Pancreas (tissue), 10 donors: ENCODE measurements at regions not wholly inside any gene's neighbourhood (a gene's known extent, or its start where the extent isn't known, plus 50 kb on each side); places are given as distances from the start of the nearest gene placed in this dataset.

Experiments used
- ATAC-seq, 4 donors: fragments of 200-7000 bp; cut with Tn5 transposase; one replicate each; pipeline versions ENCODE4 v1.8.0 to v1.9.1; 2020; ENCODE audit warnings: mild to moderate bottlenecking in 4 of 4, moderate library complexity in 4 of 4
- DNase-seq, 6 donors: peaks; one replicate each; pipeline ENCODE4 v3.0.0-alpha.2; 2020
- FAIRE-seq: peaks from 2 replicates; lab custom pipeline; 2012; peaks lifted over from hg19 to GRCh38; lab: Jason Lieb, UNC
- H3K27ac ChIP-seq, 4 donors: fragments of 200-600 bp; sonication (generic); 1 replicate in 3 of 4; 2 replicates in 1 of 4; pipeline versions ENCODE4 v1.5.0 to v1.8.0; 2020
- H3K27me3 ChIP-seq, 4 donors: fragments of 200-600 bp; one replicate each; pipeline ENCODE4 v1.8.0; 2021
- H3K36me3 ChIP-seq, 3 donors: fragments of 200-600 bp; sonication (generic) in 1 of 3; one replicate each; pipeline versions ENCODE4 v1.5.0 to v1.8.0; 2020 to 2021
- H3K4me1 ChIP-seq, 3 donors: fragments of 200-600 bp; one replicate each; pipeline ENCODE4 v1.8.0; 2021
- H3K4me3 ChIP-seq, 4 donors: fragments of 200-600 bp; sonication (generic) in 2 of 4; one replicate each; pipeline versions ENCODE4 v1.5.0 to v1.8.0; 2020 to 2021
- H3K9me3 ChIP-seq, 4 donors: fragments of 200-600 bp; one replicate each; pipeline ENCODE4 v1.8.0; 2021
- WGBS, 2 donors: extraction: QIAGEN DNeasy Blood & Tissue Kit; methylation state at CpG; one replicate each; pipeline ENCODE4 v1.1.7; 2013; 5-methylcytosine and 5-hydroxymethylcytosine counted together
- intact Hi-C, 3 donors: fragments of 100-400 bp; cut with DNase I; formaldehyde crosslinking; loops; one replicate each; pipeline versions ENCODE4 v1.11.1 to v1.14.2; 2022
- TF ChIP-seq, protein P1 (sequence below), 4 donors: fragments of 200-600 bp; sonication (generic) in 3 of 4; IDR thresholded peaks; one replicate each; pipeline versions ENCODE4 v1.5.0 to v1.8.0; 2021; ENCODE audit warnings: antibody characterized with exemption in 4 of 4
- donor health status: healthy with polysubstance abuse.
- donor health status: DM: no; HTN: no; CAD: no; lungs with moderate emphysema.
- donor health status: DM: no; HTN: no; CAD: no.
- donor health status: control.
- donor health status: control.
- donor health status: Bipolar disorder and iron deficiency.
- donor health status: DM: yes; HTN: yes; CAD: no.
- donor health status: DM: no; HTN: no; CAD: no.
- donor health status: DM: no; HTN: no; CAD: no.
- donor health status: DM: yes; HTN: yes; CAD: no.

DNA sequence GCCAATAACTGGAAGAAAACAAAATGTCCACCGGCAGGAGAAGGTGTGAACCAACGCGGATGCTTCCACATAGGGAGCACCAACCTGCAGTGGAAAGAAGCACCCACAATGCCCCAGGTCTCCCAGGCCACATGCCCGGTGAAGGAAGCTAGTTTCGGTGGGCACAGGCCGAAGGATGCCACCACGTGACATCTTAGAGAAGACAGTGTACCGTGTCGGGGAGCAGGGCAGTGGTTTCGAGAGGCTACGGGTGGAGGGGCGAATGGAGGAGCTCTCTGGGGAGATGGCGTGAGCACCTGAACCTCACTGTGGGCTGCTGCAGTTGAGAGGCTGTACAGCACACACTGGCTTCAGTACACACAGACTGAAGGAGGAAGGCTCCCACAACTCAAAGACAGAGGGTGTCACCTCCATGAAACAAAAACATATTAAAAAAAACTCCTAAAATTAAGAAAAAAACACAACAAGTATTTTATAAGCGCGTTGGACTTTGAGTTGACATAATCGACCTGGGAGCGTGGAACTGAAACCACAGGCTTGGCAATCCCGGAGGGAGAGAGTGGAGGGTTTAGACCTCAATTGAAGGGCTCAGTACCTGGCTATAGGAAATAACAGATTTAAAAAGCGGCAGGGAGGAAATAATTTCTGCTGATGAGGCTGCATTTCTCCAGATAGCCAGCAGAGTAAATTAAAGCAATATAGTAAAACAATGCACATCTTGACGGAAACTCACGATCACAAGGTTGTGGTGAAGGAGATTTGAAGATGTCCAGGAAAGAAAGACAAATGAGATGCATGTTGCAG is 160.1 kb downstream of the RTP5 start:
- ATAC-seq: no peak

DNA sequence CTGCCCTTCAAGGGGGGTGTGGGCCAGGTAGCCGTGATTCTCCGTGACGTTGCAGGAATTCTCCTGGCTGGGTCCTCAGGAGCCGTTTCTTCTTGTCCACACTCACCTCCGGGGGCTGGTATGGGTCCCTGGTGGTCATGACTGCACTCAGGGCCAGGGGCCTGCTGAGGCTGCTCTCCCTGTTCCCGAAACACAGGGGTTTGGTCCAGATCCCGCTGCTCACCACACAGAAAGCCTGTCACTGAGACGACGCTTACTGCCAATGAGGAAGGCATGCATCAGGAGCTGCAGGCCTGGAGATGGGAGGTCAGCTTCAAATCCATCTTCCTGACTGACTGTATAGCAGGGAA is 160.7 kb downstream of the RTP5 start:
- FAIRE-seq: no peak
- Histone ChIP-seq H3K36me3 (no peaks in the 10 kb centered on the region), H3K27ac (no peak overlapping the region), H3K4me3 (no peak overlapping the region), H3K4me1 (no peaks in the 10 kb centered on the region), H3K27me3 (no peaks in the 10 kb centered on the region), H3K9me3 (no peaks in the 10 kb centered on the region)
- WGBS, 2 donors: 91 to 93% methylated on average over 9 of the region's 9 CpGs
- intact Hi-C loops: no loop called here
- DNase-seq: peak in 2 of 6 donors; percentile 9 to 26
- TF ChIP-seq, protein P1, sequence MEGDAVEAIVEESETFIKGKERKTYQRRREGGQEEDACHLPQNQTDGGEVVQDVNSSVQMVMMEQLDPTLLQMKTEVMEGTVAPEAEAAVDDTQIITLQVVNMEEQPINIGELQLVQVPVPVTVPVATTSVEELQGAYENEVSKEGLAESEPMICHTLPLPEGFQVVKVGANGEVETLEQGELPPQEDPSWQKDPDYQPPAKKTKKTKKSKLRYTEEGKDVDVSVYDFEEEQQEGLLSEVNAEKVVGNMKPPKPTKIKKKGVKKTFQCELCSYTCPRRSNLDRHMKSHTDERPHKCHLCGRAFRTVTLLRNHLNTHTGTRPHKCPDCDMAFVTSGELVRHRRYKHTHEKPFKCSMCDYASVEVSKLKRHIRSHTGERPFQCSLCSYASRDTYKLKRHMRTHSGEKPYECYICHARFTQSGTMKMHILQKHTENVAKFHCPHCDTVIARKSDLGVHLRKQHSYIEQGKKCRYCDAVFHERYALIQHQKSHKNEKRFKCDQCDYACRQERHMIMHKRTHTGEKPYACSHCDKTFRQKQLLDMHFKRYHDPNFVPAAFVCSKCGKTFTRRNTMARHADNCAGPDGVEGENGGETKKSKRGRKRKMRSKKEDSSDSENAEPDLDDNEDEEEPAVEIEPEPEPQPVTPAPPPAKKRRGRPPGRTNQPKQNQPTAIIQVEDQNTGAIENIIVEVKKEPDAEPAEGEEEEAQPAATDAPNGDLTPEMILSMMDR (IDR thresholded peaks at IDR 0.05): no peak
- no peak for ATAC-seq

More for the DNA sequence above, 160.1 kb downstream of the RTP5 start:
- 85 to 88% methylated on average over 21 of the region's 21 CpGs for WGBS, 2 donors
- TF ChIP-seq, protein P1 (IDR thresholded peaks at IDR 0.05): no peak
- FAIRE-seq (no peak), DNase-seq (peak in 2 of 6 donors; percentile 6 to 26)
- Histone ChIP-seq H3K27me3 (no peaks in the 10 kb centered on the region), H3K9me3 (no peaks in the 10 kb centered on the region), H3K4me1 (no peaks in the 10 kb centered on the region), H3K4me3 (no peak overlapping the region), H3K27ac (no peak overlapping the region), H3K36me3 (no peaks in the 10 kb centered on the region)
- intact Hi-C loops: no loop called here

DNA sequence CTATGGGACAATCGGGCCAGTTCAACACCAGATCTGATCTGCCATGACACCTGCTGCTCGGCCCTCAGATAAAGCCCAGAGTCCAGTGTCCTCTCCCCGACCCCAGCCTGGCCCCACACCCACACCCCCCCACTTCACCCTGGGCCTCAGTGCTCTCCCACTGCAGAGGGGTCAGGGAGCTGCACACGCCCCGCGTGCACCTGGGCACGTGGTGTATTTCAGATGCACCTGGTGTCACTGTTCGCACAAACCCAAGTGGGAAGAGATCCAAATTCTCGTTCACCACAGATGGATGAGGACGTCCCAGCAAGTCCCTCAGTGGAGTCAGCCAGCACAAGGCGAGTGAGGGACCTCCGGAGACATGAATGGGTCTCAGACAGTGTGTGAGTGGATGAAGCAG is 161.3 kb downstream of the RTP5 start:
- FAIRE-seq (no peak), DNase-seq (peak in 2 of 6 donors; percentile 6 to 37), ATAC-seq (no peak)
- 74 to 87% methylated on average over 12 of the region's 12 CpGs for WGBS, 2 donors
- no peak overlapping the region for H3K4me3 ChIP-seq
- peaks cover 0 to 4% (median 0%) of the 10 kb centered on the region in 3 donors for H3K4me1 ChIP-seq
- H3K27me3 ChIP-seq: no peaks in the 10 kb centered on the region
- no peaks in the 10 kb centered on the region for H3K9me3 ChIP-seq
- TF ChIP-seq, protein P1 (IDR thresholded peaks at IDR 0.05): no peak
- H3K27ac ChIP-seq: no peak overlapping the region
- H3K36me3 ChIP-seq: no peaks in the 10 kb centered on the region
- intact Hi-C loops: no loop called here

DNA sequence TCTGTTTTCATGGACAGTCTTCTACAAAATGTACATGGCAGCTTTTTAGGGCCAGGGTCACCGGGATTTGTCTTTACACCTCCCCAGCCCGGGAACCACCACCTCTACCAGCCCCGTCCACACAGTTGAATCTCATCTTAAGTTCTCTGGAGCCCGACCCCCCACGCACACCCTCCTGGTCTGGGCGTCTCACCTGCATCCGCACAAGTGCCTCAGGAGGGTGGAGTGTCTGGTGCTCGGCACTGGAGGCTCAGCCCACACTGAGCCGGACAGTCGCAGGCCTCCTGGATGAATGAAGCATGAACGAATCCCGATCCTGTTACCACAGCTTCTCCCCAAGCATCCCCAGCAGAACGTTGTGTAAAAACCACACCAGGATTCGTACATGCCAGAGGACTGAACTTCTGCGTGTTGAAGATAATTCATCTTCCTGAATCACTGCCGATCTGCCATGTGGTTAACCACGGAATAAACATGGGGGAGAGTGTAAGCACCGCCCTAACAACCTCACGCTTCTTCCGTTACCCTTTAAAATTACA is 162.0 kb downstream of the RTP5 start:
- WGBS, 2 donors: 80 to 85% methylated on average over 20 of the region's 20 CpGs
- Histone ChIP-seq H3K4me3 (no peak overlapping the region), H3K9me3 (no peaks in the 10 kb centered on the region), H3K36me3 (no peaks in the 10 kb centered on the region), H3K4me1 (peaks cover 0 to 4% (median 0%) of the 10 kb centered on the region in 3 donors), H3K27me3 (no peaks in the 10 kb centered on the region), H3K27ac (no peak overlapping the region)
- FAIRE-seq (no peak), DNase-seq (peak in 1 of 6 donors; percentile 4), ATAC-seq (peak in 1 of 4 donors; percentile 25)
- TF ChIP-seq, protein P1 (IDR thresholded peaks at IDR 0.05): no peak
- intact Hi-C loops: no loop called here
